Testis (tissue), 2 donors: ENCODE measurements at regions not wholly inside any gene's neighbourhood (a gene's known extent, or its start where the extent isn't known, plus 50 kb on each side); places are given as distances from the start of the nearest gene placed in this dataset.

Experiments
- DNase-seq: peaks from one replicate; pipeline ENCODE4 v3.0.0-alpha.2; 2019
- H3K27ac ChIP-seq, 2 donors: fragments of 200-600 bp; sonication (generic); one replicate each; pipeline ENCODE4 v1.5.1; 2019
- H3K27me3 ChIP-seq: fragments of 200-600 bp; sonication (generic); one replicate; pipeline ENCODE4 v1.5.1; 2019
- H3K36me3 ChIP-seq: fragments of 200-600 bp; sonication (generic); one replicate; pipeline ENCODE4 v1.5.1; 2017; ENCODE audit warnings: low read depth; ENCODE audit errors: missing control alignments
- H3K4me1 ChIP-seq: fragments of 200-600 bp; sonication (generic); one replicate; pipeline ENCODE4 v1.5.1; 2019
- H3K4me3 ChIP-seq, 2 donors: fragments of 200-600 bp; sonication (generic); one replicate each; pipeline ENCODE4 v1.5.1; 2017 to 2019
- H3K9me3 ChIP-seq: fragments of 200-600 bp; sonication (generic); one replicate; pipeline ENCODE4 v1.5.1; 2017
- CTCF ChIP-seq, 3 experiments: fragments of 450-650 bp in 2 of 3; fragments of 200-600 bp in 1 of 3; sonication (generic) in 1 of 3; IDR thresholded peaks; one replicate each; pipeline ENCODE4 v1.5.1; 2016 to 2019; ENCODE audit warnings: antibody characterized with exemption in 3 of 3, mild to moderate bottlenecking in 2 of 3, moderate library complexity in 1 of 3
- POLR2A ChIP-seq: fragments of 450-650 bp; IDR thresholded peaks from one replicate; pipeline ENCODE4 v1.6.1; 2017; ENCODE audit warnings: antibody characterized with exemption, mild to moderate bottlenecking, moderate library complexity
- WGBS, 2 donors: methylation state at CpG; one replicate each; pipeline ENCODE4 v1.1.5; 2018; 5-methylcytosine and 5-hydroxymethylcytosine counted together
- intact Hi-C: fragments of 100-400 bp; cut with DNase I; formaldehyde crosslinking; loops from one replicate; pipeline ENCODE4 v1.15.1; 2023; ENCODE audit warnings: low total_unique reads
- small RNA-seq, 2 donors: library from RNA; depleted of rRNA; stranded (forward); fragments of <200 nt; gene quantifications; one replicate each; pipeline ENCODE3, GENCODE V24; 2016

GRCh38 chr4:187942968-187943367 lies 52.6 kb upstream of the ZFP42 start:
- Histone ChIP-seq H3K4me3 (no peak overlapping the region), H3K27me3 (no peaks in the 10 kb centered on the region), H3K9me3 (no peaks in the 10 kb centered on the region), H3K27ac (no peak overlapping the region), H3K36me3 (no peaks in the 10 kb centered on the region), H3K4me1 (no peaks in the 10 kb centered on the region)
- WGBS, 2 donors, result 93 to 96% methylated on average over 6 of the region's 6 CpGs
- no peak for TF ChIP-seq CTCF (IDR thresholded peaks at IDR 0.05)
- TF ChIP-seq POLR2A, result no peak
- intact Hi-C loops, result no loop called here
- no peak for DNase-seq

- Histone ChIP-seq H3K4me1 (no peaks in the 10 kb centered on the region), H3K36me3 (no peaks in the 10 kb centered on the region), H3K27ac (no peak overlapping the region), H3K9me3 (no peaks in the 10 kb centered on the region), H3K4me3 (no peak overlapping the region), H3K27me3 (no peaks in the 10 kb centered on the region)
- 90 to 95% methylated on average over 7 of the region's 7 CpGs for WGBS, 2 donors
- intact Hi-C loops, result no loop called here
- no peak for DNase-seq
- TF ChIP-seq CTCF (IDR thresholded peaks at IDR 0.05), result no peak
These were observed 51.4 kb upstream of the ZFP42 start for GRCh38 chr4:187944179-187944578.

Small RNA genes lying in the stretch of these regions (small RNA-seq; reads per million reads assigned to genes)
- gene MRPS36P2, result 0 reads per million in 2 donors
